ENCODE measurements at regions not wholly inside any gene's neighbourhood (a gene's known extent, or its start where the extent isn't known, plus 50 kb on each side); places are given as distances from the start of the nearest gene placed in this dataset.

DNA sequence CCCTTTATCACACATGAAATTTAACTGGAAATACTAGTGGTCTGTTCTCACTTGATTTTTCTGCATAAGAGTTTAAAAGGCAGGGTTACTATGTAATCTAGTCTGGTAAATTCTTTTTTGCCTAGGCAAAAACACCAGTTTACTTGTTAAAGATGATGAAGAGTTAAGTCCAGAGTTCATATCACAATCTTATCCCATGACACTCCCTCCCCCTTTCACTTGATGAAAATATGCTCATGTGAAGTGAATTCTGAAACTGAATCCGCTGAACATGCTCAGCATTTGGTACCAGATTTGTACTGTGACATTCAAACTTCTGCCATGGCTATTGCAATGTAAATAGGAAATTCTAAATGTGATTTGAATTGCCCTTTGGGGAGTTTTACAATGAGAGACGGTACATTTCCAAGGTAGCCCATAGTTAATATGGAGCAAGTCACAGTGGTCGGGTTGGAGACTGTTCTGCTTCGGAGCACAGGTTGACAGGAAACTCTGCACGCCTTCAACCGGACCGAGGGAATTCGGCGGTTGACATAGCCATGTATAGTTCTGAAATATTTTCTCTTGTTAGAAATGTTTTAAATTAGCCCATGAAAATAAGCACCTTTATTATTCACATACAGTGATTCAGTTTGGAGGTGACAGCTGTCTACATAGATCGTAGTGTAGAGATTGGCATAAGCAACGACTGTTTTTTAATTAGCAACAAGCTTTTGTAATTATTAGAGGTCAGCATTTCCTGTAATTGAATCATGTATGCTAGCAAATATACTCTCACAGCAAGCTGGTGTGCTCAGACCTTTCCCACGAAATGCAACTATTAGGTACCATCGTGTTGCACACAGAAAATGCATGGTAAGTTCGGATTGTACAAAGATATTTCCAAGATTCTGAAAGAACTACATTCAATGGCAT is 768.6 kb upstream of the GOLIM4 start:
- no peak for TF ChIP-seq POLR2A (IDR thresholded peaks at IDR 0.05; ENCODE audit: low read depth, low read length)
- TF ChIP-seq POLR2AphosphoS5 (IDR thresholded peaks at IDR 0.05; ENCODE audit: low read depth, low read length) = no peak
